Vagina (tissue), 2 donors: ENCODE measurements at regions not wholly inside any gene's neighbourhood (a gene's known extent, or its start where the extent isn't known, plus 50 kb on each side); places are given as distances from the start of the nearest gene placed in this dataset.

Source experiments
- CTCF ChIP-seq, 3 experiments: fragments of 450-650 bp in 2 of 3; fragments of 200-600 bp in 1 of 3; sonication (generic) in 1 of 3; IDR thresholded peaks; one replicate each; pipeline ENCODE4 v1.5.1; 2017 to 2019; ENCODE audit warnings: antibody characterized with exemption in 3 of 3, mild to moderate bottlenecking in 2 of 3, moderate library complexity in 2 of 3
- POLR2AphosphoS5 ChIP-seq, 2 donors: sonication (generic); formaldehyde crosslinking; IDR thresholded peaks; one replicate each; pipeline ENCODE4 v1.9.0; 2017; ENCODE audit warnings: antibody characterized with exemption in 2 of 2, mild to moderate bottlenecking in 2 of 2, low read depth in 1 of 2; ENCODE audit not compliant: insufficient read depth in 1 of 2

DNA sequence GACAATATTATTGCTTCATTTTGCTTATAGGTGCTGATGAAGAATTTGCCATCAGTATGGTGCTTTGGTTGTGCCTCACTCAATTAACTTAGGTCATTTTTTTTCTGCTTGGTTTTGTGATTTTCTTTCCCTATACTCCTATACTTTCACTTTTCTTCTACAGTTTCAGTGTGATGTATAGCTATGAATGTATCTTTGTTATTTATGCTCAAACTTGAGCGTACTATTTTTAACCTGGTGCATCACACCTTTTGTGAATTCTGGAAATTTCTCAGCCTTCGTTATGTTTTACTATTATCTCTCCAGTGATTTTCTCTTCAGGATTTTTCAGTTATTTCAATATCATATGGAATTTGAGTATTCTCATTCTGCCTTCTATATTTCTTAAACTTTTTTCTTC lies 2035.3 kb upstream of the LRRTM1 start:
- TF ChIP-seq CTCF (IDR thresholded peaks at IDR 0.05) (no peak), POLR2AphosphoS5 (IDR thresholded peaks at IDR 0.05; ENCODE audit: insufficient read depth in 1 of 2, low read depth in 1 of 2) (no peak)
